CD4-positive, alpha-beta T cell treated with Interferon alpha-2 for 1 hour (primary cell): ENCODE measurements at regions not wholly inside any gene's neighbourhood (a gene's known extent, or its start where the extent isn't known, plus 50 kb on each side); places are given as distances from the start of the nearest gene placed in this dataset.

Experiments
- DNase-seq, 2 donors: peaks; one replicate each; pipeline ENCODE4 v3.0.0-alpha.2; 2020 to 2022

DNA sequence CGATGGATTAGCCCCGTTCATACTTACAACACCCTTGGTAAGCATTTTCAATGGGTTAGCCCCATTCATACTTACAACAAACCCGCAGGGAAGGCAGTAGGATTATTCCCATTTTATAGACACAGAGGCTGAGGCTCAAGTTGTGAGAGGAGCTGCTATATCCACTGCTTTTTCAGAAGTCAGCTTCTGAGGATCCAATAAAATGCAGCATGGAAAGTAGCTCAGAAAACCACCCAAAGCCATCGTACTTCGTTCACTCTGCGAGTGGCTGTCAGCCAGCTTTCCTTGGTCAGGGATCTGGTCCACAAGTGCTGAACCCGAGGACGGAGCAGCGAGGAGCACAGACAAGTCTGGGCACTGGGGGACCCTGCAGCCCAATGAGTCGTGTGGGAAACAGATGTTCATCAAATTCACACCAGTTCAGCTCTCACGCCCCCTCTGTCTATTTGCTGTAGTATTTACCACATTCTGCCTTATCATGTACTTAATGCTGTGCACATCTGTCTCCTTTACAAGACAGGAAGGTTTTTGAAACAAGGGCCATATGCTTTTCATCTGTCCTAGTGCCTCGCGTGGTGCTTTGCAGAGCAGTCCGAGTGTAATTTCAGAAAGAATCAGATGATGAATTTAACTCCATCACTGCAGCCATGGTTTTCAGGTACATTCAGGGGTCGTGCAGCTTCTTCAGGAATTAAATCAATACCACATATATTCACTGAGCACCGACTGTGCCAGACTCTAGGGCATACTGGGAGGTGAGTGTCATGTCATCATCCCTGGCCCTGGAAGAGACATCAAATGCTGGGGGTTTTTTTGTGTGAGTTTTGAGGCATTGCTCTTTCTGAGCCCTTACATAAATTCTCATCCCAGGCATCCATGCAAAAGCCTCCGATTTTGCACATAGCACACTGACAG is 256.9 kb downstream of the CDH26 start:
- DNase-seq = no peak

DNA sequence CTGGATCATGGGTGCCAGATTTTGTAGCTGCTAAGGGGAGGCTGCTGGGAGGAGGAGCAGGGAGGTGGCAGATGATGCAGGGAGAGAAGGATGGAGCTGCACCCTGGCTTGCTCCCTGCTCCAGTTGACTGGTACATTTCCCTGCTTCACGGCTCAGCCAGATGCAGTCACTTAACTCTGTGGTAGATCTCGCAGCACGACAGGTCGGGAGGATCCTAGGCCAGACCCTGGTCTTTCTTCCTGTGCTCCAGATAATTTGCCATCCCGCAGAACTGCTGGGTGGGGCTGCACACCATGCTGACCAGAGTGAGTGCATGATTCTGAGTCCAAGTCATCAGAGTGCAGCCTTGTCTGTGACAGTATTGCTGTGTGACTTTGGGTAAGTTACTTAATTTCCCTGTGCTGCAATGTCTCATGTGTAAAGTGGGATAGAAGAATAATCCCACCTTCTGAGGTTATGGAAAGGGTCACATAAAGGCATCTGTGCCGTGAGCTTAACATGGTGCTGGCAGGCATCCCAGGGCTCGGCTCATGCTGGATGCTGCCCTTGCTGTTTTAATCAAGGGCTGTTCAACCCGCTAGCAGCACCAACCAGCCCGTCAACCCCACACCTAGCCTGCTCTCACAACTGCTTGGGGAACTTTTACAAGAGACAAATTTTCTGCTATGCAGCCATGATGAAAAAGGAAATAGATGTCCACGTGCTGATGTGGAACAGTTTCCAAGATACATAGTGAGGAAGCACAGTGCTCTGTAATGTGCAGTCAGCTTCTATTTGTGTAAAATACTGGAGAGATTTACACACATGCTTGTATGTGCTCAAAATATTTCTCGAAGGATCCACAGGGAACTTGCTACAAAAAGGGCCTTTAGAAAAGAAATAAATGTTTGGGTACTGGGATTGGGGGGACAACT is 257.9 kb downstream of the CDH26 start:
- DNase-seq = no peak

- DNase-seq = no peak
Observed at GRCh38 chr20:60219231-60219630, 261.0 kb downstream of the CDH26 start.

DNA sequence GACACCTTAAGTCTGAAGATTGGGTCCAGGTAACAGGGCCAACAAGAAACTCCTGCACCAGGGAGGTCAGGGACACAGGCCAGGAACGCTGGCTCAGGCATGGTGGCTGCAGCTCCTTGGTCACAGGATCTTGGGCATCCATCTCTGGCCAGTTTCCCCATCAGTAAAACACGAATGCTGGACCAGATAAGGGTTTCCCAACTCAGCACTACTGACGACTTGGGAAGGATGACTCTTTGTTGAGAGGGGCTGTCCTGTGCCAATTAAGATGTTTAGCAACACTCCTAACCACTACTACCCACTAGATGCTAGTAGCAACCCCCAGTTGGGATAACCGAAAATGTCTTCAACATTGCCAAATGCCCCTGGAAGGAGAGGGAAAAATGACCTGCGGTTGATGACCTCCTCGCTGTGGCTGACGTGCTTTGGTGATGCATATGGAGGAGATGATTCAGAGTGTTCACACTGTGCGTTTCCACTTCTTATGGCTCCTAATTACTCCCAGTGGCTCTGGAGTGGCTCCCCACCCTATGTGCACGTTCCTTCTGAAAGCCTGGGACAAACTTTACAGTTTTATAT is 261.9 kb downstream of the CDH26 start:
- no peak for DNase-seq

- DNase-seq = no peak
Observed at GRCh38 chr20:60220706-60221105, 262.5 kb downstream of the CDH26 start.

DNA sequence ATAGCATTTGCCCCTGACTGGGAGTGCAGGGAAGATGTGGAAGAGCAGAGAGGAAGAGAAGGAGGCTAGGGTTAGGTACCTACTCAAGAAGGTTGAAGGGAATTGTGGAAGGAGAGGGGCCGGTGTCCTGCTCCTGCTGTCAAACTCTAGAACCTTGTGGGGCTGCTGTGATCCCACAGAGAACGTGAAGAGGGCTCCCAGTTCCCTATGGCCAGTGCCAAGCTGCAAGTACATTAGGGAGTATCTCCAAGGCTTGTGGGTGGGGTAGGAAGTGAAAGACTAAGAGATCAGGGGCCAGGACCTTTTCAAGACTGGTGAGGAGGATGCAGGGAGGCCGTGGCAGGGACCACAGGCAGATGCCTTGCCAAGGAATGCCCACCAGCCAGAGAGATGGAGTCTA is 263.4 kb downstream of the CDH26 start:
- no peak for DNase-seq

DNA sequence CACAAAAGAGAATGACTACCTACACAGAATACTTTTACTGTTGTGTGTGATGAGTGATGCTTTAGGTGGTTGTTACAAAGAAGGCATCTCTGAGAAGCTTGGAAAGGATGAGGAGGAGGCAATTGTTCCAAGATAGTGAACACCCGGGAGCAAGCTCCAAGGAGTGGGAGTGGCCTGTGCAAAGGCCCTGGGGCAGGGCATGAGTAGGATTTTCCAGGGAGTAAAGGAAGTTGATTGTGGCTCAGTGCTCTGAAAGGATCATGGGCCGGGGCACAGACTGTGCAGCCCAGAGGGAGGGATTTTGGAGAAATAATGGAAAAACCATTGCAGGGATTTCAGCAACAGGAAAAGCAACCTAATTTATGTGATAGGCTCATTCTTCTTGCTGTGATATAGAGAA is 264.3 kb downstream of the CDH26 start:
- no peak for DNase-seq

GRCh38 chr20:60223174-60223573 is 265.0 kb downstream of the CDH26 start:
- DNase-seq = no peak

- no peak for DNase-seq
Observed at GRCh38 chr20:60224914-60225313, 266.7 kb downstream of the CDH26 start.

GRCh38 chr20:60228255-60228654 is 270.0 kb downstream of the CDH26 start:
- DNase-seq = peak; percentile 19 to 39

DNA sequence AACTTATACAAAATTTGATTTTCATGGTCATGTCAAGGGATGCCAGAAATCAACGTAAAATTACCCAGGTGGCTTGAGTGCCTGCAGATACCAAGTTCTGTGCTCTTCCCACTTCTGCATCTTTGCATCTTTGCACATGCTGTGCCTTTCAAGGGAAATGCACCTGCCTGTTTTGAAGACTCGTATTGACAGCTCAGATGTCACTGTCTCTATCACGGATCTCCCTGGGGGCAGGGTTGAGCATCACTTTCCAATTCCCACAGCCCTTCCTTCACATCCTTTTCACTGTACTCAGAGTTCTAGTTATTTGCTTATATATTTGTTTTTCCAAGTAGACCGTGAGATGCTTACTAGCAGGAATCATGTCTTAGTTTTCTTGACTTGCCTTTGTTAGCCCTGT is 274.2 kb downstream of the CDH26 start:
- DNase-seq = no peak

DNA sequence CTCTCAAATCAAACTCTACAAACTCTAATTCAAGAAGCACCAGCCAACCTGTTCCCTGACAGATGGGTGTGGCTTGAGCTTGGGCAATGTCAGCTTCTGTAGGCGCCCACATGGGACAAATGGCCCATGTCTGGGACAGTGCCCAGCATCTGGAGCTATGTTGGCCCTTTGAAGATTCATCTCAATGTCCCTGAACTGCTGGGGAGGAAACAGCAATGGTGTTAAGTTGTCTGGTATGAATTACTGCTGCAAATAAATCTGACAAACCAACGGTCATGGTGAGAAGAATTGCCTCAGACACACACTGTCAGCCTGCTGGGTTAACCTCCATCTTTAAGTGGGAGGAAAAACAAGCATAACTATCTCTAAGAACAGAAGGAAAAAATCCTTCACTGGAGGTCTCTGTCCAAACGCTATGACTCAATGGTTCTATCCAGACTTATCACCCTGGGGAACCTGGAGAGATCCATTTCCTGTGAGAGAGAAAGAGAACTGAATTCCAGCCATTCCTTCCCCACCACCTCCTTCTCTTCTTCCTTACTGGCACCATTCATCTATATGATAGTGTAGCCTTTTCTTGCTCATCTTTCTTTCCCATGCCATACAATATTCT is 274.9 kb downstream of the CDH26 start:
- no peak for DNase-seq

DNA sequence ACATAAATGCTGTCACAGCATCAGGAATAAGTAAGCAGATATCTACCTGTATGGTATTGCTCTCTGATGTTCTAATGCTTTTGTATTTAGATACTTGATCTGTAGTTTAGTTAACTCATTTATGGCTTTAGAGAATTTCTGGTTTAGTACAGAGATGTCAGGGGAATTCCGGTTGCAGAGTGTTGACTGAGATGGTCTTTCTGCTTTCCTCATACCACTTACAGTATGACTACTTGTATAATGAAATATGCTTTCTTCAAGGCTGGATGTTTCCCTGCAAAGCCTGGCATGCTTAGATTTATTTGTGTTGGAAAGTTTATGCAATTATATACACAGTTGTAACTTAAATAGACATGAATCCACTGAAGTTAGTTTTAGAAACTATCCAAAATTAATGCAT is 278.4 kb downstream of the CDH26 start:
- DNase-seq = no peak

DNA sequence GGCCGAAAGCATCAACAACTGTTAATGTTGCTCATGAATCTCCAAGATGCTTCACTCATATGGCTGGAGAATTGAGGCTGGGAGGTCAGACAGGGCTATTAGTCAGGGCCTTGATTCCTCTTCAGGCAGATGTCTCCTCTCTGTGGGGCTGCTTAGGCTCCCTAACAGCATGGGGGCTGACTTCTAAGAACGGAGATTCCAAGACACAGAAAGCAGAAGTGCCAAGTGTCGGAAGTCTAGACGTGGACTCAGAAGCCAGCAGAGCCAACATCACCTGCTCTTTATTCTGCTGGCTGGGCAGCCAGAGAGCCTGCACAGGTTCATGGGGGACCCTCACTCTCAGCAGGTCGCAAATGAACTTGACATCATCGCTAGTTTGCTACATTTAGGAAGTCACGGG is 279.8 kb downstream of the CDH26 start:
- no peak for DNase-seq

GRCh38 chr20:60238992-60239660 is 280.9 kb downstream of the CDH26 start:
- no peak for DNase-seq

GRCh38 chr20:60239956-60240355 is 281.7 kb downstream of the CDH26 start:
- DNase-seq = no peak

- no peak for DNase-seq
Observed at GRCh38 chr20:60240415-60240814, 282.2 kb downstream of the CDH26 start.

- DNase-seq = no peak
Observed at GRCh38 chr20:60240986-60241385, 282.8 kb downstream of the CDH26 start.

DNA sequence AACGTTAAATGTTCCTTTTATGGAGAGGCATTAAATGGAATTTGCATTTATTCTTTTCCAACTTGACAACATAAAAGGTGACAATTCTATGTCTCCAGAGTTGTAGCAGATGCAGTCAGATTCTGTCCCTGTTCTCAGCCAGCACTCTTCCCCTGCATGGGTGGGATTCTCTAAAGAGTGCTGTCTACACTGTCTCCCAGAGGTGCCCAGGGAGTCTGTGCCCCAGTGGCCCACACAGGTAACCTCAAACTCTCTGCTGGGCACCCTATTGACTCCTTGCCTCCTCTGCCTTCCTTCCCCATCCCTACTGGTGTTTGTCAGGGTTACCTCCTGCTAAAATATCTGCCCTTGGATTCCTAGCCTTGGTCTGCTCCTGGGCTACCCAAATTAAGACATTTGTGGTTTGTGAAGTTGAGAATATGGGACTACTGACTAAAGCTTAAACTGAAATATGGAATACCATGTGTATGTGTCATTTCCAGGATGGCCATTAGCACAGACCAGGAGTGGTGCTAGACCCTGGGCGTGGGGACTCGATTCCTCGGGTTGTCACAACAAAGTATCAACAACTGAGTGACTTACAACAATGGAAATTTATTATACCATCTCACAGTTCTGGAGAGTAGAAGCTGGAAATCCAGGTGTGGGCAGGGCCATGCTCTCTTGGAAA is 284.7 kb downstream of the CDH26 start:
- DNase-seq = no peak

GRCh38 chr20:60244373-60245146 is 286.3 kb downstream of the CDH26 start:
- no peak for DNase-seq

DNA sequence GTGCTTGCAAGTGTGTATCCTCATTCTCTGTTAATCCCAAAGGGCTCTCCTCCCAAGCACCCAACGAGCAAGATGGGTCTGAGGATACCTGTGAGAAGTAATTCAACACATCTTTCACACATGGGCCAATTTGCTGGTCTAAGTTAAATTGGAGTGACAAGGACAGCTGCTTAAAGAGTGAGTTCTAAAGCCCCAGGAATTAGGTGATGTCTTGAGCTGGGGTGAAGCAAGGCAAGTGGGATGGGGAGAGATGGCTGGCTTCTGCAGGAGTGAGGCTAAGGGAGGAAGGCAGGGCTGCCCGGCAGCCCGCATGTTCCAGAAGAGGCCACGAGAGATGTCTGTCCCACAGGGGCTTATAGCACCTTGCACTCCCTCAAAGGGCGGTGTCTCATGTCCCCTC is 288.5 kb downstream of the CDH26 start:
- no peak for DNase-seq
